SU-DHL-6 (cell line): ENCODE measurements at regions not wholly inside any gene's neighbourhood (a gene's known extent, or its start where the extent isn't known, plus 50 kb on each side); places are given as distances from the start of the nearest gene placed in this dataset.

Experiments used
- H2AFZ ChIP-seq: fragments of 200-600 bp; sonication (generic); 2 replicates; pipeline ENCODE4 v1.6.1; 2014; ENCODE audit warnings: low read depth, mild to moderate bottlenecking, moderate library complexity, mixed read lengths, antibody characterized with exemption, low read length; ENCODE audit not compliant: severe bottlenecking
- H3F3A ChIP-seq: fragments of 200-600 bp; shearing (Covaris generic); 2 replicates; pipeline ENCODE4 v1.6.0; 2016; ENCODE audit warnings: antibody characterized with exemption, mild to moderate bottlenecking; ENCODE audit not compliant: insufficient read depth
- H3K27ac ChIP-seq: fragments of 200-600 bp; sonication (generic); 2 replicates; pipeline ENCODE4 v1.5.1; 2016; ENCODE audit warnings: low read depth, mild to moderate bottlenecking, low read length, moderate library complexity, mixed read lengths
- H3K27me3 ChIP-seq: fragments of 200-600 bp; sonication (generic), shearing (Covaris generic); 2 replicates; pipeline ENCODE4 v1.6.0; 2014; ENCODE audit warnings: mild to moderate bottlenecking, low read length
- H3K36me3 ChIP-seq: fragments of 200-600 bp; sonication (generic); 2 replicates; pipeline ENCODE4 v1.6.1; 2014; ENCODE audit warnings: mild to moderate bottlenecking, low read length, mixed read lengths
- H3K4me2 ChIP-seq: fragments of 300-600, 200-600 bp; shearing (Covaris generic), sonication (generic); 2 replicates; pipeline ENCODE4 v1.6.0; 2014; ENCODE audit warnings: low read length, low read depth, mild to moderate bottlenecking; ENCODE audit not compliant: poor library complexity, severe bottlenecking
- H3K4me3 ChIP-seq: fragments of 200-600 bp; sonication (generic); 2 replicates; pipeline ENCODE4 v1.5.1; 2014; ENCODE audit warnings: antibody characterized with exemption, low read length, mild to moderate bottlenecking, mixed read lengths; ENCODE audit not compliant: insufficient read depth, poor library complexity, severe bottlenecking
- H3K79me2 ChIP-seq: fragments of 200-600 bp; sonication (generic); 2 replicates; pipeline ENCODE4 v1.6.1; 2014; ENCODE audit warnings: mild to moderate bottlenecking, low read length, moderate library complexity; ENCODE audit not compliant: insufficient read depth
- H3K9ac ChIP-seq: fragments of 200-600 bp; sonication (generic); 2 replicates; pipeline ENCODE4 v1.7.0; 2014; ENCODE audit warnings: mild to moderate bottlenecking, low read length
- H3K9me2 ChIP-seq: fragments of 200-600 bp; sonication (generic); replicated peaks from 2 replicates; pipeline ENCODE4 v1.6.1; 2014; ENCODE audit warnings: low read length; ENCODE audit not compliant: insufficient read depth
- H3K9me3 ChIP-seq: fragments of 200-600 bp; sonication (generic); 2 replicates; pipeline ENCODE4 v1.6.1; 2014; ENCODE audit warnings: low read length, mixed read lengths; ENCODE audit not compliant: insufficient read depth
- H4K20me1 ChIP-seq: fragments of 200-600 bp; sonication (generic); 2 replicates; pipeline ENCODE4 v1.6.1; 2014; ENCODE audit warnings: low read depth, mild to moderate bottlenecking, antibody characterized with exemption, low read length, moderate library complexity, mixed read lengths
- EZH2phosphoT487 ChIP-seq: fragments of 200-600 bp; sonication (generic), shearing (Covaris generic); conservative IDR thresholded peaks from 2 replicates; pipeline ENCODE4 v1.6.1; 2018; ENCODE audit warnings: mild to moderate bottlenecking, antibody characterized with exemption, low read length, moderate library complexity, mixed read lengths
- TF ChIP-seq, protein P1 (sequence below): fragments of 200-600 bp; sonication (generic); IDR thresholded peaks from one replicate; pipeline ENCODE4 v1.5.1; 2017; ENCODE audit warnings: antibody characterized with exemption, mild to moderate bottlenecking, low read length, moderate library complexity; ENCODE audit not compliant: insufficient read depth, poor library complexity, severe bottlenecking

DNA sequence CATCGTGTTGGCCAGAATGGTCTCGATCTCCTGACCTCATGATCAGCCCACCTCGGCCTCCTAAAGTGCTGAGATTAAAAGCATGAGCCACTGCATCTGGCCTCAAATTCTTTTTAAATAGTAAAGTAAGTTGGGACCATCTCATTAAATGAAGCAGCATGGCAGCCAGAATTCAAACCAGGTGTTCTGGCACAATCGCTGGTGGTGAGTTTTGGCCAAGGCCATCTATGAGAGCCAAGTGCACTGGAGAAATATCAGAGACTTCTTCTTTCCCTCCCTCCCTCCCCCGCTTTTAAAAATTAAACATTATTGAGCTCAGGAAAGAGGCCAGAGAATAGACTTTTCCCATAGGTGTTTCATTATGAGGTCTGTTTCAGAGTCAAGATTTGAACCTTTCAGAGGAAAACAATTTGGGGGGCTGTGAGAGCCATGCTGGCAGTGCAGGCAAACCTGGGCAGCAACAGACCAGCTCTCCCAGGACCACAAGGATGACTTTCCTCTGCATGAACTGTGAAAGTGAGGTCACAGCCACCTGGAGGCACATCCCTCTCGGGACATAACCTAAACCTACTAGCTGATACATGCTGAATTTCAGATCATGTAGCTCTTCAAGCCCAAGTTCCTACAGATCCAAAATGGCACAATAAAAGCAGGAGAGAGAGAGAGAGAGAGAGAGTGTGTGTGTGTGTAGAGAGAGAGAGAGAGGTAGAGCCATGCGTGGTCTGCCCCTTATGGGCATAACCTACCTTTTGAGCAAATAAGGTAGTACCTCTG lies 94.6 kb upstream of the DMRT1 start:
- no peaks in the 10 kb centered on the region for H3K9me3 ChIP-seq
- H4K20me1 ChIP-seq = no peaks in the 10 kb centered on the region
- no peaks in the 10 kb centered on the region for H3K9me2 ChIP-seq
- H3K27ac ChIP-seq = no peak overlapping the region
- H3K27me3 ChIP-seq = no peaks in the 10 kb centered on the region
- no peak overlapping the region for H3K9ac ChIP-seq
- no peak for TF ChIP-seq EZH2phosphoT487
- TF ChIP-seq, protein P1, sequence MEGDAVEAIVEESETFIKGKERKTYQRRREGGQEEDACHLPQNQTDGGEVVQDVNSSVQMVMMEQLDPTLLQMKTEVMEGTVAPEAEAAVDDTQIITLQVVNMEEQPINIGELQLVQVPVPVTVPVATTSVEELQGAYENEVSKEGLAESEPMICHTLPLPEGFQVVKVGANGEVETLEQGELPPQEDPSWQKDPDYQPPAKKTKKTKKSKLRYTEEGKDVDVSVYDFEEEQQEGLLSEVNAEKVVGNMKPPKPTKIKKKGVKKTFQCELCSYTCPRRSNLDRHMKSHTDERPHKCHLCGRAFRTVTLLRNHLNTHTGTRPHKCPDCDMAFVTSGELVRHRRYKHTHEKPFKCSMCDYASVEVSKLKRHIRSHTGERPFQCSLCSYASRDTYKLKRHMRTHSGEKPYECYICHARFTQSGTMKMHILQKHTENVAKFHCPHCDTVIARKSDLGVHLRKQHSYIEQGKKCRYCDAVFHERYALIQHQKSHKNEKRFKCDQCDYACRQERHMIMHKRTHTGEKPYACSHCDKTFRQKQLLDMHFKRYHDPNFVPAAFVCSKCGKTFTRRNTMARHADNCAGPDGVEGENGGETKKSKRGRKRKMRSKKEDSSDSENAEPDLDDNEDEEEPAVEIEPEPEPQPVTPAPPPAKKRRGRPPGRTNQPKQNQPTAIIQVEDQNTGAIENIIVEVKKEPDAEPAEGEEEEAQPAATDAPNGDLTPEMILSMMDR = no peak
- no peak overlapping the region for H3K4me3 ChIP-seq
- H3K36me3 ChIP-seq = peaks cover 9% of the 10 kb centered on the region
- H3K79me2 ChIP-seq = no peaks in the 10 kb centered on the region
- H2AFZ ChIP-seq = no peak overlapping the region
- no peak overlapping the region for H3K4me2 ChIP-seq
- H3F3A ChIP-seq = peaks cover 31% of the 10 kb centered on the region

DNA sequence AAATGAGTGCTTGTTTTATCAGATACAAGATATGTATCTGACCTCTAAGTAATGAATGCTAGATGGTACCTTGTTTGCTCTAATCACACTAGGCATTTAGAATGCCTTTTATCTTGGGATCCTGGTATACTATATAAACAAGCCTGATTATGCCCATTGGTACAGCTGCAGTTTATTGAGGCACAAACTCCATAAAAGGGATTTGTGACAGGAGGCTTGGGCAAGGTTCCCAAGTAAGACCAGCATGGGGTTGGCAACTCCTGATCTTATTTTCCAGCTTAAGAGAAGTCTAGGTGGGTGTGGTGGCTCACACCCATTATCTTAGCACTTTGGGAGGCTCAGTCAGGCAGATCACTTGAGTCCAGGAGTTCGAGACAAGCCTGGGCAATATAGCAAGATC lies 93.9 kb upstream of the DMRT1 start:
- Histone ChIP-seq H3K9me3 (no peaks in the 10 kb centered on the region), H3K9ac (no peak overlapping the region), H3K27ac (no peak overlapping the region), H3K27me3 (no peaks in the 10 kb centered on the region), H3K9me2 (no peaks in the 10 kb centered on the region), H3K79me2 (no peaks in the 10 kb centered on the region), H3K4me2 (no peak overlapping the region), H2AFZ (no peak overlapping the region), H3K36me3 (peaks cover 9% of the 10 kb centered on the region), H3F3A (peaks cover 35% of the 10 kb centered on the region), H4K20me1 (no peaks in the 10 kb centered on the region), H3K4me3 (no peak overlapping the region)
- TF ChIP-seq, protein P1 = no peak
- no peak for TF ChIP-seq EZH2phosphoT487

DNA sequence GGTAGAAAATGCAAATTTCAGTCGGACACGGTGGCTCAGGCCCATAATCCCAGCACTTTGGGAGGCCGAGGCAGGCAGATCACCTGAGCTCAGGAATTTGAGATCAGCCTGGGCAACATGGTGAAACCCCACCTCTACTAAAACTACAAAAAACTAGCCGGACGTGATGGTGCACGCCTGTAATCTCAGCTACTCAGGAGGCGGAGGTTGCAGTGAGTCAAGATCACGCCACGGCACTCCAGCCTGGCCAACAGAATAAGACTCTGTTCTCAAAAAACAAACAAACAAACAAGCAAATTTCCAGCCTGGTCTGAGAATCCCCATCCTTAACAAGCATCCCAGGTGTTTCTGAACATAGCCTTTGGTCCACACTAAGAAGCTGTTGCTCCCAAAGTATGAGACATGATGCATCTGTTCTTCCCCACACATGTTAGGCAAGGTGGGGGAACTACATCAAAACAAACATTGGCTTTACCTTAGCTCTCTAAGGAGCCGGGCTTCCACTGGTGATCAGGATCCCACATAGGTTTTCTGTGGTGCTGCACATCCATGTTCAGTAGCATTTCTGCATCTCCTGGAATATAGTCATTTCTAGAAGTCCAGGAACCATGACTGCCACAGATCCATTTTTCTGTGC lies 92.5 kb upstream of the DMRT1 start:
- H3K9ac ChIP-seq = peak overlapping the region; percentile 31

More for the DNA sequence above, 92.5 kb upstream of the DMRT1 start:
- H3K9me3 ChIP-seq = no peaks in the 10 kb centered on the region
- H3K27ac ChIP-seq = peak overlapping the region; percentile 76
- no peak overlapping the region for H2AFZ ChIP-seq
- H3K4me2 ChIP-seq = peak overlapping the region; percentile 42
- no peaks in the 10 kb centered on the region for H3K79me2 ChIP-seq
- H3K4me3 ChIP-seq = no peak overlapping the region
- H3F3A ChIP-seq = peaks cover 35% of the 10 kb centered on the region
- no peaks in the 10 kb centered on the region for H3K27me3 ChIP-seq
- TF ChIP-seq, protein P1 = no peak
- no peak for TF ChIP-seq EZH2phosphoT487
- H3K36me3 ChIP-seq = peaks cover 6% of the 10 kb centered on the region; the same call in 1 of the 2 replicates
- H4K20me1 ChIP-seq = no peaks in the 10 kb centered on the region
- H3K9me2 ChIP-seq = no peaks in the 10 kb centered on the region
